ENCODE measurements at regions not wholly inside any gene's neighbourhood (a gene's known extent, or its start where the extent isn't known, plus 50 kb on each side); places are given as distances from the start of the nearest gene placed in this dataset.

GRCh38 chr4:177079327-177079726, 230.3 kb upstream of the NEIL3 start:
- TF ChIP-seq CTCF (IDR thresholded peaks at IDR 0.05; ENCODE audit: low read depth, low read length) = no peak
- no peak for TF ChIP-seq POLR2A (IDR thresholded peaks at IDR 0.05; ENCODE audit: extremely low read depth, insufficient read length)
- TF ChIP-seq MAX (IDR thresholded peaks at IDR 0.05; ENCODE audit: low read depth, low read length) = no peak

All from NB4 (cell line).